Activated B cell treated with CpG ODN at 0.5 μM for 24 hours (primary cell): ENCODE measurements at regions not wholly inside any gene's neighbourhood (a gene's known extent, or its start where the extent isn't known, plus 50 kb on each side); places are given as distances from the start of the nearest gene placed in this dataset.

ENCODE experiments used
- ATAC-seq: fragments of 200-7000 bp; cut with Tn5 transposase; one replicate; pipeline ENCODE4 v1.10.0; 2021; ENCODE audit warnings: low read depth, mild to moderate bottlenecking, moderate library complexity
- CTCF ChIA-PET: fragments of 350-600 bp; sonication (Branson Sonifier 250); formaldehyde crosslinking; loops from one replicate; lab custom pipeline; 2021; ENCODE audit warnings: antibody characterized with exemption; lab: Charles Lee
- POLR2A ChIA-PET: fragments of 350-600 bp; sonication (Branson Sonifier 250); formaldehyde crosslinking; loops from one replicate; lab custom pipeline; 2021; ENCODE audit warnings: antibody characterized with exemption; lab: Charles Lee
- DNase-seq: peaks from one replicate; pipeline ENCODE4 v3.0.0; 2022
- H3K27ac Mint-ChIP-seq: one replicate; pipeline ENCODE4 v1.8.0; 2020; ENCODE audit warnings: mixed read lengths
- H3K27me3 Mint-ChIP-seq: one replicate; pipeline ENCODE4 v1.8.0; 2021; ENCODE audit warnings: mixed read lengths
- H3K36me3 Mint-ChIP-seq: one replicate; pipeline ENCODE4 v1.8.0; 2021; ENCODE audit warnings: low read depth, mixed read lengths
- H3K4me1 Mint-ChIP-seq: one replicate; pipeline ENCODE4 v1.8.0; 2021; ENCODE audit warnings: mixed read lengths
- H3K4me3 Mint-ChIP-seq: one replicate; pipeline ENCODE4 v1.8.0; 2020; ENCODE audit warnings: mild to moderate bottlenecking, mixed read lengths
- H3K9me3 Mint-ChIP-seq: one replicate; pipeline ENCODE4 v1.8.0; 2020; ENCODE audit warnings: mixed read lengths
- intact Hi-C: fragments of 100-400 bp; cut with micrococcal nuclease; formaldehyde crosslinking; loops from one replicate; pipeline ENCODE4 v1.15.1; 2024
- TF ChIP-seq, protein P1 (sequence below): fragments of 200-600 bp; IDR thresholded peaks from one replicate; pipeline ENCODE4 v1.8.0; 2022; ENCODE audit warnings: antibody characterized with exemption, mild to moderate bottlenecking

DNA sequence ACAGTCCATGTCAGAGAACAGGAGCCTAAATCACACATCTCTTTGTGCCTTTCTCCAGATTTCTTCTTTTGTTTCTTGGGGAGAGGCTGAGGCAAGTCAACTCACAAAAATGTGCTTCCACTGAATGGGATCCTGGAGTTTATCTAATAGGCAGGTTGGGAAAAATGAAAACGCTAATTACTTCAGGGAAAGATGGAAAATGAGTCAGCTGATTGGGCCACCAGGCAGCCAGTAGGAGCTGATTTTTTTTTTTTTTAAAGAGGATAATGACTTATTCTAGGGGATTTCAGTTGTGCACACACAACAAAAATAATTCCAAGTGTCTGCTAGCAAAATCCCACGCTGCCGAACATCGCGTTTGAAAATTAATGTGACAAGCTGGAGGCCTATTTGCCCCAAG lies 412.8 kb upstream of the ZMIZ1 start:
- intact Hi-C loops: no loop called here
- CTCF ChIA-PET: no interaction called here
- Mint-ChIP-seq H3K27me3 (peaks cover 13% of the 10 kb centered on the region), H3K36me3 (no peaks in the 10 kb centered on the region), H3K27ac (no peak overlapping the region), H3K9me3 (no peaks in the 10 kb centered on the region), H3K4me3 (no peak overlapping the region), H3K4me1 (peaks cover 16% of the 10 kb centered on the region)
- TF ChIP-seq, protein P1, sequence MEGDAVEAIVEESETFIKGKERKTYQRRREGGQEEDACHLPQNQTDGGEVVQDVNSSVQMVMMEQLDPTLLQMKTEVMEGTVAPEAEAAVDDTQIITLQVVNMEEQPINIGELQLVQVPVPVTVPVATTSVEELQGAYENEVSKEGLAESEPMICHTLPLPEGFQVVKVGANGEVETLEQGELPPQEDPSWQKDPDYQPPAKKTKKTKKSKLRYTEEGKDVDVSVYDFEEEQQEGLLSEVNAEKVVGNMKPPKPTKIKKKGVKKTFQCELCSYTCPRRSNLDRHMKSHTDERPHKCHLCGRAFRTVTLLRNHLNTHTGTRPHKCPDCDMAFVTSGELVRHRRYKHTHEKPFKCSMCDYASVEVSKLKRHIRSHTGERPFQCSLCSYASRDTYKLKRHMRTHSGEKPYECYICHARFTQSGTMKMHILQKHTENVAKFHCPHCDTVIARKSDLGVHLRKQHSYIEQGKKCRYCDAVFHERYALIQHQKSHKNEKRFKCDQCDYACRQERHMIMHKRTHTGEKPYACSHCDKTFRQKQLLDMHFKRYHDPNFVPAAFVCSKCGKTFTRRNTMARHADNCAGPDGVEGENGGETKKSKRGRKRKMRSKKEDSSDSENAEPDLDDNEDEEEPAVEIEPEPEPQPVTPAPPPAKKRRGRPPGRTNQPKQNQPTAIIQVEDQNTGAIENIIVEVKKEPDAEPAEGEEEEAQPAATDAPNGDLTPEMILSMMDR: no peak
- DNase-seq: no peak
- POLR2A ChIA-PET: no interaction called here
- no peak for ATAC-seq

DNA sequence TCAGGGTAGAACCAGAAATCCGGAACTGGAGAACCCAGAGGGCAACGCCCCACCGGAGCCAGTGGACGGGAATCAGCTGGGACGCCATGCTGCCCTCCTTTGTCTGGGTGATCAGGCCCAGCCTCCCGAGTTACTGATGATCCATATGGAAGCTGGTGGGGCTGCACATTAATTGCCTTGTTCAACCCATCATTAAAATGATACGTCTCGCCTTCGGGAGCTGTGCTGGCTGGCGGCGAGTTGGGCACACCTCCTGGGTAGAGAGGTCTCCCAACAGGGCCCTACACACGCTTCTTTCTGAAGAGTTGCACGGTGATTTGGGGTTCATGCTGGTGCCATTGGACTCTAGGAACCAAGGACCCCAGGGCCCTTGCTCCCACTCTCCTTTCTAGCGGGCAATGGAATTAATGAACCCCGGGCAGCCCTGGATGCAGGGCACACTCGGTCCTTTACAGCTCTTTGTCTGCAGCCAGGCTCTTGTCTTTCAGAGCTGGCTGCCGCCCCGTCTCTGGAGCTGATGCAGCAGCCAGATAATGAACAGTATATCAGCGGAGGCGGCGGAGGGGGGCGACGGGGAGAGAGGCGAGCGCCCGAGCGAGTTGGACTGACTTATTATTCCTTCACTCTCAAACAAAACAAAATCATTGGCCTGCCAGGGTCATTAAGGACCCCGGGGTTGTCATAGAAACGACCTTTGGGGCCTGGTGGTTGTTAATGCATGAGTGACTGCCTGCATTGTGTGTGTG lies 412.2 kb upstream of the ZMIZ1 start:
- Mint-ChIP-seq H3K4me3 (no peak overlapping the region), H3K36me3 (no peaks in the 10 kb centered on the region), H3K27me3 (peaks cover 10% of the 10 kb centered on the region), H3K4me1 (peaks cover 16% of the 10 kb centered on the region), H3K9me3 (no peaks in the 10 kb centered on the region), H3K27ac (no peak overlapping the region)
- TF ChIP-seq, protein P1: no peak
- intact Hi-C loops: loop anchor here (1.0 kb wide), 2 partner anchors 538 to 609 kb away; no protein-coding TSS in a partner anchor
- CTCF ChIA-PET: interaction anchor here (1.7 kb wide), 1 partner anchor 610 kb away, joined by 11 read pairs; no protein-coding TSS in a partner anchor
- ATAC-seq (no peak), DNase-seq (no peak)
- POLR2A ChIA-PET: no interaction called here

DNA sequence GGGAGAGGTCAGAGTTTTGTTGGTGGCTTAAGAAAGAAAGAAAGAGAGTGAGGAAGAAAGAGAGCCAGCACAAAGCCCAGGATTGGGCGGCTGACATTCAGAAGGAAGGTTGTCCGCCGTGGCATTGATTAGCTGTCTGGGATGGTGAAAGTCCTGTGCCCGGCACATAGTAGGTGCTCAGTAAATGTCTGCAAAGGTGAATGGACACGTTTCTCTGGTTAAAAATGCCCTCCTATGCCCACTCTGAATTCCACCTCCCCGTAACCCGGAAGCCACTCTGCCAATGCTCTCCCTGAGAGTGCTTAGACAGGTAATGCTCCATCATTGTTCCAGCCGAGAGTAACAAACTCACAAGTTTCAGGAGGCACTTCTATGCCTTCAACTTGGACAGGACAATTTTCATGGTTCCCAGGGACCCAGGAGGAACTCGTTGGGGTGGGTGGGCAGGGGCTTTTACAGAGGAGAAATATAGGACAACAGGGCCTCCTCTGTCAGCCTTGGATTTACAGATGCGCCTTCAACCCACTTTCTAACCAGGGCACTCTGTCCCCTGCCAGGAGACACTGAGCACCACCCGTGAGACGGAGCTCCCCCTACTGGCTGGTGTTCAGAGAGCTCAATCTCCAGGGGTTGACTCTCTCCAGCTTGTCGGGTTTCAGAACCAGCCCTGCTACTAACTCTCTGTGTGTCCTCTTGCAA lies 411.5 kb upstream of the ZMIZ1 start:
- ChIA-PET POLR2A (no interaction called here), CTCF (interaction anchor here (0.7 to 1.7 kb wide), 6 partner anchors 8 to 611 kb away, joined by 3 to 11 read pairs (median 4); no protein-coding TSS in a partner anchor)
- Mint-ChIP-seq H3K36me3 (no peaks in the 10 kb centered on the region), H3K27ac (no peak overlapping the region), H3K27me3 (peaks cover 11% of the 10 kb centered on the region), H3K4me1 (peaks cover 16% of the 10 kb centered on the region), H3K4me3 (no peak overlapping the region), H3K9me3 (no peaks in the 10 kb centered on the region)
- intact Hi-C loops: loop anchor here (1.0 kb wide), 2 partner anchors 537 to 610 kb away; no protein-coding TSS in a partner anchor
- ATAC-seq: no peak
- TF ChIP-seq, protein P1: no peak
- peak; percentile 33 for DNase-seq

DNA sequence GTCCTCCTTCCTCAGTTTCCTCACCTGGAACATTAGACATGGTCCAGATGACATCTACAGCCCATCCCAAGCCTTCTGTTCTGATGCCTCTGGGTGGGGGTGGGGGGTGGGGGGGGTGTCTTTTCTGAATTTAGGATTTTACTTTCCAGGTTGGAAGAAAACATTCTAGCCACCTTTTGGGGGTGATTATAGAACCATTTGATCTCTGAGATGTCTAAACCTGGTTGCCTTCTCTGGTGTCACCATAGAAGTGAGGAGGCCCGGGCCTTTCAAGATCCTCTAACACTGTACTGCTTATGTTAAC lies 411.0 kb upstream of the ZMIZ1 start:
- H3K4me1 Mint-ChIP-seq: peaks cover 16% of the 10 kb centered on the region
- POLR2A ChIA-PET: no interaction called here
- H3K9me3 Mint-ChIP-seq: no peaks in the 10 kb centered on the region
- peaks cover 11% of the 10 kb centered on the region for H3K27me3 Mint-ChIP-seq
- no peak for ATAC-seq
- H3K4me3 Mint-ChIP-seq: no peak overlapping the region
- TF ChIP-seq, protein P1: no peak
- intact Hi-C loops: loop anchor here (1.0 kb wide), 2 partner anchors 536 to 611 kb away; no protein-coding TSS in a partner anchor
- no peak for DNase-seq
- CTCF ChIA-PET: interaction anchor here (0.7 to 1.7 kb wide), 6 partner anchors 8 to 611 kb away, joined by 3 to 11 read pairs (median 4); no protein-coding TSS in a partner anchor
- H3K27ac Mint-ChIP-seq: no peak overlapping the region
- H3K36me3 Mint-ChIP-seq: no peaks in the 10 kb centered on the region
